GM18858 (cell line): ENCODE measurements at regions not wholly inside any gene's neighbourhood (a gene's known extent, or its start where the extent isn't known, plus 50 kb on each side); places are given as distances from the start of the nearest gene placed in this dataset.

Experiments used
- ATAC-seq: cut with Tn5 transposase; IDR thresholded peaks from one replicate; pipeline ENCODE4 v1.9.1; 2021; ENCODE audit not compliant: unreplicated experiment

- ATAC-seq: no peak
Observed at GRCh38 chr1:79845936-79846335, 839.4 kb upstream of the ADGRL4 start.

- ATAC-seq: no peak
Observed at GRCh38 chr1:79842811-79843210, 836.3 kb upstream of the ADGRL4 start.

DNA sequence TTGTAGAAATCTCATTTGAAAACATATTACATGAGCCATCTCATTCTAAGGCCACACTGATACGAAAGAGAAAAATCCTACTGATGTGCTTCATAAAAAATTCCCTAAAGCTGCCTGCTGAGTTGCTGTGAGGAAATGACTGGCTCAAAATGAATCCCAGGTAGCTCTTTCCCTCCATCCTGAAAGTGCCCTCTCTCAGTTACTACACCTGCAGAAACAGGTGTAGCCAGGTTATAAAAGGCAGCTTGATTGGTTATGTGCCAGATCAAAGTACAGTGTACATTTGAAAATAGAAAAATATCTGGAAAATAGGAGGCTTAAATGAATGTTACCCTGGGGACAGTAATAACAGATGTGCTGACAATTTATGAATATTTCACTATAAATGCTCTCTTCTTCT, 833.4 kb upstream of the ADGRL4 start:
- no peak for ATAC-seq

GRCh38 chr1:79827446-79827845, 820.9 kb upstream of the ADGRL4 start:
- ATAC-seq: no peak

DNA sequence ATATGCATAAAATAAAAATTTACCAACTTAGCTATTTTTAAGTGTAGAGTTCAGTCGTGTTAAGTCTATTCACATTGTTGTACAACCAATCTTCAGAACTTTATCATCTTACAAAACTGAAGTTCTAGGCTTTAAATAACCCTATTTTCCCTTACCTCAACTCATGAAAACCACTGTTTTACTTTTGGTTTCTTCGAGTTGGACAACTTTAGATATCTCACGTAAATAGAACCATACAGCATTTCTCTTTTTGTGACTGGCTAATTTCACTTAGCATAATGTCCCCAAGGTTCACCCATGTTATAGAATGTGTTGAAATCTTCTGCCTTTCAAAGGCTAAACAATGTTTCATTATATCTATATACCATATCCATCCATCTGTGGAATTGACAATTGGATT, 819.0 kb upstream of the ADGRL4 start:
- no peak for ATAC-seq

DNA sequence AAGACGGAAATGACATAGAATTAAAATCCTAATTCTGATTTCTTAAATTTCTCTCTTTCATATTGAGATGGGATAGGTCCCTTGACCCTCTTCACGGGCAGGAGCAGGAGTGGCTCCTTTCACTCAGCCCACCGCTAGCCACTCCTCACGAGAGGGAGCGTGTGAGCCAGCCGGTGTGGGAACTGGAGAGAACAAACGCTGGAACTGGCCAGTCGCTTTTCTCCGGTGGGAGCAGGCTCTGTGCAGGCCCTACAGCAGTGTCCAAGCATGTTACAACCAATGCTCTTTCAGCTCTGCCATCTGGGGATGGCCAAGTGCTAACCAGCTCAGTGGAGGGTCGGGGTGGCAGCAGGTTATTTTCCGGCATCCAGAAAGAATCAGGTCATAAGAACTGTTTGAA, 815.5 kb upstream of the ADGRL4 start:
- no peak for ATAC-seq

DNA sequence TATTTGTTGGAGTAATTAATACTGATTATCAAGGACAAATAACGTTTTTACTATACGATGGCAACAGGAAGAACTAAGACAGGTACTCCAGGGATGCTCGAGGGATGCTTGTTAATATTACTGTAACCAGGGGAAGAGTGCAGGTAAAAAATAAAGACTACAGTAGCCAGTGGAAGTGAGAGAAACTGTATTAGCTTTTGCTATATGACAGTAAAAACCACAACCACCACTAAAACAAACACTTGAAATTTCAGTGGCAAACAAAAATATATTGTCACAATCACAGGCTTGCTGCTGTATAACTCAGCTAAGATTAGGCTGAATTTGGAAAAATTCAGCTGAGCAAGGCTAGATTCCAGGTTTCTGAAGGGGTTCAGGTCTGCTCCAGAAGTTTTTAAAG, 812.6 kb upstream of the ADGRL4 start:
- ATAC-seq: no peak

DNA sequence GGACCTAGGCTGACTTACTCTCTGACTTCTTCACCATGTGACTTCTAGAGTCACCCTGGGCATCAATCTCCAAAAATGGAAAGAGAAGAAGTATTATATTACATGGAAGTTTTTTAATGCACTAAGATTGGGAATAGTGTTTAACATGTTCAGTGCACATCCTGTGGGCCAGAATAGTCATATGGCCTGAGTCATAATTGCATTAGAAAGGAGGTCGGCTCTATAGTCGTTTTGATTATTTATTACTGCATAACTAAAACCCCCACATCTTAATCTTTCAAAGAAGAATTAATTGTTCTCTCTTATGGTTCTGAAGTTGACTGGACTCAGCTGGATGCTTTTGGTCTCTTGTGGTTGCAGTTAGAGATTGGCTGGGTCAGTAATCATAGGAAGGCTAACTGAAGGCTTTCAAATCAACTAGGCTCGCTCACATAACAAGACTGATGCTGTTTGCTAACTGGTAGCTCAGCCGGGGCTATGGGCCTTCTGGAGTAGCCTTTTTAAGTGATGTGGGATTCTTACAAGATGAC, 810.6 kb upstream of the ADGRL4 start:
- no peak for ATAC-seq

DNA sequence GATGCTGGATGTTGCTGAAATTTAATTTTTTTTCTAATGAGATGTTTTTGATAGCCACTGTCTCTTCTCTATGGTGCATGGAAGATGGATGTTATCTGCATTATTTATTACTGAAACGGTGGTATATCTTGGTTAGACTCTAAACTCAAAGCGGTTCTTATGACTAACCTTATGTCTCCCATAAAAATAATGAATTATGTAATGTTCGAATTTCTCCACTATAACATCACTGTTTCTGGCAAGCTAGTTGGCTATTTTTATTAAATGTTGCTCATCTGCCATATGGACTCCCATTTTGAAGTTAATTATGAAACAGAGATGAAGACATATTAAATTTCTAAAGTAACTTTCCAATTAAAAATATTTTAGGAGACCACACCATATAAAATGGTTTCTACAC, 808.6 kb upstream of the ADGRL4 start:
- ATAC-seq: no peak

DNA sequence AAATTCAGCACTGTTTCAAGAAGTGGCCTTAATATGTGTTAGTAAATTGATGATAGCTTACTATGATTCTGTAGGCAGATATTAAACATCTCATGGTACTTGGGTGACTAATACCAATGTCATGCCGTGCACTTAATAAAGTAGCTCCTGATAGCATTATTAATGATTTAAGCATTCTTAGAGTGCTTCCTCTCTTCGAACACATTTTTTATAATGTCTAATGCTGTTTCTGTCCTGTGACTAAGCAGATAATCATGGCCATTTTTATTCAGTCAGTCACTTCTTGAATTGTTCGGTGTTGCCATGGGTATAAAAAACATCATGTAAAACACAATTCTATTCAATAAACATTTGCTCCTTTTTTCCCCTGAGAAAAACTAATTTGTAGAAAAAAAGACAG, 804.6 kb upstream of the ADGRL4 start:
- ATAC-seq: no peak

DNA sequence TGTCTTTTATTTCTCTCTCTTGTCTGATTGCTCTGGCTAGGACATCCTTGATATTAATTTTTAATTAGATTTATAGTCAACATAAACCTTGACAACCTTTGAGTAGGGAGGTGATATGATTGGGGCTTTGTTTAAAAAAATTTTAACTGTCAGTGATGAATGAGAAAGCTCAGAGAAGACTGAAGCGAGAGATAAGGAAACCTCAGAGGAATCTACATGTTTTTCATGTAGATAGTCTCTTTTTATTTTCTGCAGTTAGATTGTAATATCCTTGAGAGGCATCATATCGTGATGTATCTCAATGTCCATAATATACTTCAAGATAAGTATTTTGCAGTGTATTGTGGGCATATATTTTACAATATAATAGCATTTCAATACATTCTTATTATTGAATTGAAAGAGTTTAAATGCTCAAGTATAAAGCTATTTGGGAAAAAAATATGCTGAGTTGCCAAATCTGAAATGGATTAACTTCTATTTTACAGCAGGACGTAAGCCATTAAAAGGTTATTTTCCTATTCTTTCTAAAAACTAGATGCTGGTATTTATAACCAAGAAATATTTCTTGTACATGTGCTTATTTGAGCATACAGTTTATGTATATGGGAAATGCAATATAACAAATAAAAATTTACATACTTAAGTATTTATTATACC, 802.4 kb upstream of the ADGRL4 start:
- no peak for ATAC-seq

- no peak for ATAC-seq
Observed at GRCh38 chr1:79807816-79808215, 801.3 kb upstream of the ADGRL4 start.

- no peak for ATAC-seq
Observed at GRCh38 chr1:79797487-79797886, 791.0 kb upstream of the ADGRL4 start.

DNA sequence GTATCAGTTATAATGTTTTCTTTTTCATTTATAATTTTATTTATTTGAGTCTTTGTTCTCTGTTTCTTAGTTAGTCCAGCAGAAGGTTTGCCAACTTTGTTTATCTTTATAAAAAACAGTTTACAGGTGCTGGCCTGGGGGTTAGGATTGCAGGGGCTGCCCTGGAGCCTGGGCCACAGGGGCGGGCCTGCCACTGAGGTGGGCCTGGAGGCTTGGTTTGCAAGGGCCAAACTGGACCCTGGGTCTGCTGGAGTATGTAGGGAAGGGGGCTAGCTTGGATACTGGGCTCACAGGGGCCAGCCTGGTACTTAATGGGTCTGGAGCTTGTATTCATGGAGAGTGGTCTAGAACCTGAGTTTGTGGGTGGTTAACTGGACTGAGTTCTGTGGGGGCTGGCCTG, 789.9 kb upstream of the ADGRL4 start:
- no peak for ATAC-seq

- no peak for ATAC-seq
Observed at GRCh38 chr1:79792219-79792930, 785.8 kb upstream of the ADGRL4 start.

GRCh38 chr1:79791488-79792218, 785.1 kb upstream of the ADGRL4 start:
- ATAC-seq: no peak

DNA sequence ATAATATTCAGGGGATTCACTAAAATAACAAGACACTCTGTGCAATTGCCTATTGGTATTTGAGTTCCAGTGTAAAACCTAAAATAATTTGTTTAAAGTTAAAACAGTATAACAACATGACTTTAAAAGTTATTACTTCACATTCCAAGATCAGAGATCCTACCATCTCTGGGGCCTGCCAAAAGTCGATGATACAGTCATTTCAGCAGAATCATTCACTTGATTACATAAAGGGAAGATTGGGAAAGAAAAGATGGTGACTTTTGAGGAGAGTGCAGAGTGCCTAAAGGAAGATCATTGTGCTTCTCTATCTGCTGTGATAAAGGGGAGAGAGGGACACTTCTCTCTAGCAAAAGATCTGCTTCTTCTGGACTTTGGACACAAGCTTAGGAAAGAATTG, 784.4 kb upstream of the ADGRL4 start:
- no peak for ATAC-seq

GRCh38 chr1:79787631-79788030, 781.1 kb upstream of the ADGRL4 start:
- no peak for ATAC-seq

GRCh38 chr1:79785964-79786363, 779.4 kb upstream of the ADGRL4 start:
- no peak for ATAC-seq

DNA sequence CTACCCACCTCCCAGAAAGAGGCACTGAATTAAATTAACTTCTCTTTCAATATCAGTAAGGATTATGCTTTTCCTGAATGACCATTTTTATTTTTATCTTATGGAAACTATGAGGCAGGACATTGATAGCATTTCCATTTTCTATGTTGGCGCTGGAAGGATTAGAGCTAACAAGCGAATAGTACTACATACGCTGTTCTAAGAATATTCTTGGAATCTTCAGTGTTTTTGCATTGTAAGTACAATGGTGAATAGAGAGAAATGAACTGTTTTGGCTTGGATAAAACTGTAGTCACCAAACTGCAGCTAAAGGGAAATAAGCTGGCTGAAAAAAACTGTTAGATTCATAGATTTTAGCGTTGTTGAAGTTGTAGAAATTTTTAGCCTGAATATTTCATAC, 779.0 kb upstream of the ADGRL4 start:
- no peak for ATAC-seq

- ATAC-seq: no peak
Observed at GRCh38 chr1:79781261-79781660, 774.7 kb upstream of the ADGRL4 start.
